Left ventricle myocardium inferior (tissue), 1 donor: ENCODE measurements at regions not wholly inside any gene's neighbourhood (a gene's known extent, or its start where the extent isn't known, plus 50 kb on each side); places are given as distances from the start of the nearest gene placed in this dataset.
"Not testable (repeated sequence)": the region's sequence is repeated elsewhere in the genome, so short reads cannot be mapped to it uniquely, and the experiment has no call there.

Experiments used
- DNase-seq: peaks from one replicate; pipeline ENCODE4 v3.0.0-alpha.2; 2020
- H3K27ac ChIP-seq: fragments of 200-600 bp; replicated peaks from 2 replicates; pipeline ENCODE4 v1.8.0; 2021
- H3K27me3 ChIP-seq: fragments of 200-600 bp; 2 replicates; pipeline ENCODE4 v1.8.0; 2021; ENCODE audit warnings: low read depth
- H3K36me3 ChIP-seq: fragments of 200-600 bp; 2 replicates; pipeline ENCODE4 v1.8.0; 2021
- H3K4me1 ChIP-seq: fragments of 200-600 bp; 2 replicates; pipeline ENCODE4 v1.8.0; 2021
- H3K4me3 ChIP-seq: fragments of 200-600 bp; 2 replicates; pipeline ENCODE4 v1.8.0; 2021; ENCODE audit warnings: mild to moderate bottlenecking, moderate library complexity
- H3K9me3 ChIP-seq: fragments of 200-600 bp; replicated peaks from 2 replicates; pipeline ENCODE4 v1.8.0; 2021
- intact Hi-C: fragments of 100-400 bp; cut with micrococcal nuclease; formaldehyde crosslinking; loops from one replicate; pipeline ENCODE4 v1.11.0; 2022
- TF ChIP-seq, protein P1 (sequence below): fragments of 200-600 bp; IDR thresholded peaks from 2 replicates; pipeline ENCODE4 v1.8.0; 2021; ENCODE audit warnings: antibody characterized with exemption, mild to moderate bottlenecking, borderline replicate concordance
- donor health status: DM: no; HTN: yes; CAD: no; lungs with severe emphysema.

DNA sequence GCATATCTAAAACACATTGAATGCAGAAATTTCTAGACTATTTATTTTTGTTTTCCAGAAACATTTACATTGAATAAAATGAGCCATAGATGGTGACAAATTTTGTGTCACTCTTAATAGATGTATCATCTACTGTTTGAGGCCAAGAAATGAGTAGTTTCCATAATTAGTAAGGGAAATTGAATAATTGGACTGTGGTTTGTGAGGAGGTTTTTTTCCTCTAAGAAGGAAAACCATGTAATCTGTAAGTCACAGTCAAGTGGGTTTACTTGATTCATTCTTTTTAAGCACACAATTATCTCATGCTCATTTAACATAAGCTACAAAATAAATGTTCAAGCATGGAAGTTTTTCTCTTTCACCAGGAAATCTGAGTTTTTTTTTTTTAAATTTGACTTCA, 876.4 kb downstream of the NR2F1-AS1 start:
- no peak overlapping the region for H3K27ac ChIP-seq
- no peaks in the 10 kb centered on the region for H3K27me3 ChIP-seq
- TF ChIP-seq, protein P1, sequence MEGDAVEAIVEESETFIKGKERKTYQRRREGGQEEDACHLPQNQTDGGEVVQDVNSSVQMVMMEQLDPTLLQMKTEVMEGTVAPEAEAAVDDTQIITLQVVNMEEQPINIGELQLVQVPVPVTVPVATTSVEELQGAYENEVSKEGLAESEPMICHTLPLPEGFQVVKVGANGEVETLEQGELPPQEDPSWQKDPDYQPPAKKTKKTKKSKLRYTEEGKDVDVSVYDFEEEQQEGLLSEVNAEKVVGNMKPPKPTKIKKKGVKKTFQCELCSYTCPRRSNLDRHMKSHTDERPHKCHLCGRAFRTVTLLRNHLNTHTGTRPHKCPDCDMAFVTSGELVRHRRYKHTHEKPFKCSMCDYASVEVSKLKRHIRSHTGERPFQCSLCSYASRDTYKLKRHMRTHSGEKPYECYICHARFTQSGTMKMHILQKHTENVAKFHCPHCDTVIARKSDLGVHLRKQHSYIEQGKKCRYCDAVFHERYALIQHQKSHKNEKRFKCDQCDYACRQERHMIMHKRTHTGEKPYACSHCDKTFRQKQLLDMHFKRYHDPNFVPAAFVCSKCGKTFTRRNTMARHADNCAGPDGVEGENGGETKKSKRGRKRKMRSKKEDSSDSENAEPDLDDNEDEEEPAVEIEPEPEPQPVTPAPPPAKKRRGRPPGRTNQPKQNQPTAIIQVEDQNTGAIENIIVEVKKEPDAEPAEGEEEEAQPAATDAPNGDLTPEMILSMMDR = no peak
- no peak overlapping the region for H3K4me3 ChIP-seq
- intact Hi-C loops = no loop called here
- no peaks in the 10 kb centered on the region for H3K36me3 ChIP-seq
- H3K9me3 ChIP-seq = no peaks in the 10 kb centered on the region
- no peaks in the 10 kb centered on the region for H3K4me1 ChIP-seq
- no peak for DNase-seq

DNA sequence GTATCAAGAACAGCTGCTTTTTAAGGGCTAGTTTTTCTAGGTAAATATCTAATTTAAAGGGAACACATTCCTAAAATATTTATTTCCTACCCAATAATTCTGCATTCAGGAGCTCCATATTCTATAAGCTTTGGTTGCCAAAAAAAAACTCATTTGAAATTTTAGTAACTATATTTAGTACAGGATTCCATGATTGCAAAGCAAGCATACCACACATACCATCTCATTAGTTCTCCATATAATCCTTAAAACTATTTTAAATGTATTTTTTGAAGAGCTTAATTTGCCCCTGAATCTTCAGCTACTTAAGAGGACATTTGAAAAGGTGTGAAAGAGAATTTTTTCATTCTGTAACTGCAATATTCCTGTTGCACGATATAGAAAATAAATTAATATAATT, 877.0 kb downstream of the NR2F1-AS1 start:
- no peaks in the 10 kb centered on the region for H3K4me1 ChIP-seq
- DNase-seq = no peak
- no peaks in the 10 kb centered on the region for H3K36me3 ChIP-seq
- H3K27ac ChIP-seq = no peak overlapping the region
- intact Hi-C loops = no loop called here
- no peak overlapping the region for H3K4me3 ChIP-seq
- TF ChIP-seq, protein P1 = no peak
- no peaks in the 10 kb centered on the region for H3K9me3 ChIP-seq
- H3K27me3 ChIP-seq = no peaks in the 10 kb centered on the region

DNA sequence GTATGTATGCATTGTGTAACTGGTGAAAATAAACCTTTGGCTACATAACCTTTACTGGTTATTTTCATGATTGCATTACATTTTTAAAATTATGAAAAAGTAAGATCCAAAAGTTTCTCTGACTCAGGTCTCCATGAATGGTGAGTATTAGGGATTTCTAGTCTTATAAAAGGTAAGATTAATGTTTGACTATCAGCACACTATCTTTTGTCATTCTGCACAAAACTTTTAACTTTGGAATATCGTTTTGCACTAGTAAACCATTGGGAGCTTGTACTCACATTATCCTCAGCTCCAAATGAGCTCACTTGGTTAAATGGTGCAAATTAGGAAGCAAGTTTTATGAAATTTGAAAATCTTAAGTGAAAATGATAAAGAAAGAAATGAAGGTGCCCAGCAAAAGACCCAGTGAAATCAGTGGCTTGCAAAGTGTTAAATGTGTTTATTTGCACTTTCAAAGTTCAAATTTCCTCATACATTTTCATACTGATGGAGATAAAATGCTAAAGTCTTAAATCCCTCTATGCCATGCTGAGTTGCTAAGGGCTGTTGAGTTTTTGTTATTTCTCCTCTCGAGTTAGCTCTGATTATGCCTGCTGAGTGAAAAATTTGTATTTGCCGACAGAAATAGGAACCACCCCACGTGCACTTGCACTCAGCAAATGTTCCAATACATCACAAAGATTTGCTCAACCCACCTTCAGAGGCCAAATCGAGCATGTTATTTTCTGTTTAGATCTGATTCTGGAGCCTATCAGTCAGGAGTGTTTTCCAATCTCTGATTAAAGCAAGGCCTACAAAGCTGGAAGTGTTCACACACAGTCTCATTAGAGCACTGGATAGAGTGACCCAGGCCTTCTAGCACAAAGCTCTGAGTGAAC, 885.7 kb downstream of the NR2F1-AS1 start:
- TF ChIP-seq, protein P1 = no peak
- H3K4me1 ChIP-seq = no peaks in the 10 kb centered on the region
- H3K27me3 ChIP-seq = no peaks in the 10 kb centered on the region
- peaks cover 6% of the 10 kb centered on the region for H3K9me3 ChIP-seq
- intact Hi-C loops = no loop called here
- no peaks in the 10 kb centered on the region for H3K36me3 ChIP-seq
- no peak overlapping the region for H3K4me3 ChIP-seq
- no peak overlapping the region for H3K27ac ChIP-seq
- no peak for DNase-seq

GRCh38 chr5:92694067-92694466, 887.0 kb downstream of the NR2F1-AS1 start:
- no peaks in the 10 kb centered on the region for H3K27me3 ChIP-seq
- no peaks in the 10 kb centered on the region for H3K36me3 ChIP-seq
- peaks cover 6% of the 10 kb centered on the region for H3K9me3 ChIP-seq
- no peaks in the 10 kb centered on the region for H3K4me1 ChIP-seq
- H3K4me3 ChIP-seq = no peak overlapping the region
- no peak for DNase-seq
- intact Hi-C loops = no loop called here
- no peak overlapping the region for H3K27ac ChIP-seq
- TF ChIP-seq, protein P1 = no peak

DNA sequence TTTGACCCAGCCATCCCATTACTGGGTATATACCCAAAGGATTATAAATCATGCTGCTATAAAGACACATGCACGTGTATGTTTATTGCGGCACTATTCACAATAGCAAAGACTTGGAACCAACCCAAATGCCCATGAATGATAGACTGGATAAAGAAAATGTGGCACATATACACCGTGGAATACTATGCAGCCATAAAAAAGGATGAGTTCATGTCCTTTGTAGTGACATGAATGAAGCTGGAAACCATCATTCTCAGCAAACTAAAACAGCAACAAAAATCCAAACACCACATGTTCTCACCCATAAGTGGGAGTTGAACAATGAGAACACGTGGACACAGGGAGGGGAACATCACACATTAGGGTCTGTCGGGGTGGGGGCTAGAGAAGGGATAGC, 889.1 kb downstream of the NR2F1-AS1 start:
- H3K9me3 ChIP-seq, H3K4me3 ChIP-seq, intact Hi-C loops: not testable (repeated sequence)

More for the DNA sequence above, 889.1 kb downstream of the NR2F1-AS1 start:
- not testable (repeated sequence) for H3K36me3 ChIP-seq, H3K27me3 ChIP-seq, H3K27ac ChIP-seq, H3K4me1 ChIP-seq, DNase-seq
